Memory B cell (primary cell): ENCODE measurements at regions not wholly inside any gene's neighbourhood (a gene's known extent, or its start where the extent isn't known, plus 50 kb on each side); places are given as distances from the start of the nearest gene placed in this dataset.

ENCODE experiments used
- ATAC-seq: fragments of 150-1000 bp; cut with Tn5 transposase; 2 replicates; pipeline ENCODE4 v1.10.0; 2021; ENCODE audit warnings: low read depth, mild to moderate bottlenecking, moderate library complexity
- DNase-seq, 2 donors: peaks; one replicate each; pipeline ENCODE4 v3.0.0; 2022; ENCODE audit warnings: low spot score in 2 of 2
- H3K27ac Mint-ChIP-seq: one replicate; pipeline ENCODE4 v1.8.0; 2022; ENCODE audit warnings: mild to moderate bottlenecking, moderate library complexity, mixed read lengths
- H3K27me3 Mint-ChIP-seq: one replicate; pipeline ENCODE4 v1.8.0; 2022; ENCODE audit warnings: mixed read lengths
- H3K36me3 Mint-ChIP-seq: one replicate; pipeline ENCODE4 v1.8.0; 2022; ENCODE audit warnings: mild to moderate bottlenecking, mixed read lengths
- H3K4me1 Mint-ChIP-seq: one replicate; pipeline ENCODE4 v1.8.0; 2022; ENCODE audit warnings: mixed read lengths
- H3K4me3 Mint-ChIP-seq: one replicate; pipeline ENCODE4 v1.8.0; 2022; ENCODE audit warnings: mild to moderate bottlenecking, moderate library complexity, mixed read lengths
- H3K9me3 Mint-ChIP-seq: one replicate; pipeline ENCODE4 v1.8.0; 2022; ENCODE audit warnings: mixed read lengths

GRCh38 chr9:107161338-107161737, 121.7 kb upstream of the RAD23B start:
- H3K4me3 Mint-ChIP-seq = no peak overlapping the region
- no peak overlapping the region for H3K27ac Mint-ChIP-seq
- DNase-seq = no peak
- H3K27me3 Mint-ChIP-seq = peaks cover 13% of the 10 kb centered on the region
- H3K36me3 Mint-ChIP-seq = no peaks in the 10 kb centered on the region
- H3K4me1 Mint-ChIP-seq = no peaks in the 10 kb centered on the region
- ATAC-seq = no peak
- H3K9me3 Mint-ChIP-seq = no peaks in the 10 kb centered on the region

- no peak overlapping the region for H3K4me3 Mint-ChIP-seq
- H3K4me1 Mint-ChIP-seq = no peaks in the 10 kb centered on the region
- ATAC-seq = no peak
- H3K27ac Mint-ChIP-seq = no peak overlapping the region
- DNase-seq = no peak
- peaks cover 5% of the 10 kb centered on the region for H3K27me3 Mint-ChIP-seq
- no peaks in the 10 kb centered on the region for H3K36me3 Mint-ChIP-seq
- H3K9me3 Mint-ChIP-seq = no peaks in the 10 kb centered on the region
Observed at GRCh38 chr9:107163370-107163769, 119.7 kb upstream of the RAD23B start.

- Mint-ChIP-seq H3K27ac (no peak overlapping the region), H3K4me1 (no peaks in the 10 kb centered on the region), H3K9me3 (no peaks in the 10 kb centered on the region), H3K36me3 (no peaks in the 10 kb centered on the region), H3K4me3 (no peak overlapping the region), H3K27me3 (peaks cover 8% of the 10 kb centered on the region)
- ATAC-seq (no peak), DNase-seq (no peak)
Observed at GRCh38 chr9:107169796-107170195, 113.3 kb upstream of the RAD23B start.

- ATAC-seq = no peak
- Mint-ChIP-seq H3K27ac (no peak overlapping the region), H3K9me3 (no peaks in the 10 kb centered on the region), H3K4me3 (no peak overlapping the region), H3K4me1 (no peaks in the 10 kb centered on the region), H3K27me3 (peaks cover 6% of the 10 kb centered on the region), H3K36me3 (no peaks in the 10 kb centered on the region)
- DNase-seq = no peak
Observed at GRCh38 chr9:107170801-107171200, 112.3 kb upstream of the RAD23B start.

- Mint-ChIP-seq H3K36me3 (no peaks in the 10 kb centered on the region), H3K4me3 (no peak overlapping the region), H3K9me3 (no peaks in the 10 kb centered on the region), H3K27ac (no peak overlapping the region), H3K4me1 (no peaks in the 10 kb centered on the region), H3K27me3 (peaks cover 5% of the 10 kb centered on the region)
- peak; percentile 30 to 36 for DNase-seq
- ATAC-seq = peak; percentile 72
Observed at GRCh38 chr9:107172160-107172978, 110.7 kb upstream of the RAD23B start.

- peaks cover 7% of the 10 kb centered on the region for H3K27me3 Mint-ChIP-seq
- no peak for DNase-seq
- H3K27ac Mint-ChIP-seq = no peak overlapping the region
- no peaks in the 10 kb centered on the region for H3K9me3 Mint-ChIP-seq
- no peaks in the 10 kb centered on the region for H3K36me3 Mint-ChIP-seq
- no peak overlapping the region for H3K4me3 Mint-ChIP-seq
- no peaks in the 10 kb centered on the region for H3K4me1 Mint-ChIP-seq
- ATAC-seq = no peak
Observed at GRCh38 chr9:107172979-107173347, 110.1 kb upstream of the RAD23B start.

- Mint-ChIP-seq H3K4me1 (no peaks in the 10 kb centered on the region), H3K27ac (no peak overlapping the region), H3K9me3 (no peaks in the 10 kb centered on the region), H3K4me3 (no peak overlapping the region), H3K27me3 (peaks cover 7% of the 10 kb centered on the region), H3K36me3 (no peaks in the 10 kb centered on the region)
- ATAC-seq (no peak), DNase-seq (no peak)
Observed at GRCh38 chr9:107173422-107174180, 109.5 kb upstream of the RAD23B start.

GRCh38 chr9:107174441-107174840, 108.6 kb upstream of the RAD23B start:
- DNase-seq = no peak
- Mint-ChIP-seq H3K27ac (no peak overlapping the region), H3K27me3 (peaks cover 13% of the 10 kb centered on the region), H3K36me3 (no peaks in the 10 kb centered on the region), H3K9me3 (no peaks in the 10 kb centered on the region), H3K4me3 (no peak overlapping the region), H3K4me1 (no peaks in the 10 kb centered on the region)
- ATAC-seq = no peak

GRCh38 chr9:107175041-107175440, 108.0 kb upstream of the RAD23B start:
- Mint-ChIP-seq H3K27ac (no peak overlapping the region), H3K4me1 (no peaks in the 10 kb centered on the region), H3K4me3 (no peak overlapping the region), H3K36me3 (no peaks in the 10 kb centered on the region), H3K9me3 (no peaks in the 10 kb centered on the region), H3K27me3 (peaks cover 16% of the 10 kb centered on the region)
- no peak for ATAC-seq
- no peak for DNase-seq

- Mint-ChIP-seq H3K4me3 (no peak overlapping the region), H3K27me3 (peaks cover 16% of the 10 kb centered on the region), H3K36me3 (no peaks in the 10 kb centered on the region), H3K9me3 (no peaks in the 10 kb centered on the region), H3K27ac (no peak overlapping the region), H3K4me1 (no peaks in the 10 kb centered on the region)
- DNase-seq = no peak
- no peak for ATAC-seq
Observed at GRCh38 chr9:107175816-107176435, 107.2 kb upstream of the RAD23B start.

- H3K4me1 Mint-ChIP-seq = no peaks in the 10 kb centered on the region
- no peak overlapping the region for H3K27ac Mint-ChIP-seq
- DNase-seq (no peak), ATAC-seq (no peak)
- peaks cover 20% of the 10 kb centered on the region for H3K27me3 Mint-ChIP-seq
- H3K36me3 Mint-ChIP-seq = no peaks in the 10 kb centered on the region
- no peak overlapping the region for H3K4me3 Mint-ChIP-seq
- H3K9me3 Mint-ChIP-seq = peaks cover 3% of the 10 kb centered on the region
Observed at GRCh38 chr9:107176436-107177151, 106.5 kb upstream of the RAD23B start.

GRCh38 chr9:107177243-107177839, 105.7 kb upstream of the RAD23B start:
- Mint-ChIP-seq H3K9me3 (peaks cover 6% of the 10 kb centered on the region), H3K27me3 (peaks cover 20% of the 10 kb centered on the region), H3K4me1 (no peaks in the 10 kb centered on the region), H3K27ac (no peak overlapping the region), H3K36me3 (no peaks in the 10 kb centered on the region), H3K4me3 (no peak overlapping the region)
- DNase-seq (no peak), ATAC-seq (no peak)

GRCh38 chr9:107177857-107178256, 105.2 kb upstream of the RAD23B start:
- peaks cover 9% of the 10 kb centered on the region for H3K9me3 Mint-ChIP-seq
- no peaks in the 10 kb centered on the region for H3K36me3 Mint-ChIP-seq
- DNase-seq (no peak), ATAC-seq (no peak)
- no peak overlapping the region for H3K4me3 Mint-ChIP-seq
- H3K27ac Mint-ChIP-seq = no peak overlapping the region
- H3K4me1 Mint-ChIP-seq = no peaks in the 10 kb centered on the region
- H3K27me3 Mint-ChIP-seq = peaks cover 20% of the 10 kb centered on the region
